Keratinocyte (primary cell): ENCODE measurements at regions not wholly inside any gene's neighbourhood (a gene's known extent, or its start where the extent isn't known, plus 50 kb on each side); places are given as distances from the start of the nearest gene placed in this dataset.
"Not testable (repeated sequence)": the region's sequence is repeated elsewhere in the genome, so short reads cannot be mapped to it uniquely, and the experiment has no call there.

Experiments
- DNase-seq: peaks from one replicate; pipeline ENCODE4 v3.0.0-alpha.2; 2011; ENCODE audit warnings: low read depth, missing footprints, low spot score
- FAIRE-seq: peaks from 2 replicates; lab custom pipeline; 2011; peaks lifted over from hg19 to GRCh38; lab: Jason Lieb, UNC
- H2AFZ ChIP-seq: 2 replicates; pipeline ENCODE4 v1.6.0; 2012; ENCODE audit warnings: low read length, control low read depth, inconsistent platforms; ENCODE audit not compliant: control insufficient read depth
- H3K27ac ChIP-seq: 2 replicates; pipeline ENCODE4 v1.5.1; 2011; ENCODE audit warnings: low read length; ENCODE audit not compliant: control insufficient read depth, insufficient read depth
- H3K27me3 ChIP-seq: 3 replicates; pipeline ENCODE4 v1.6.0; 2011; ENCODE audit warnings: low read length; ENCODE audit not compliant: control insufficient read depth, insufficient read depth; ENCODE audit errors: extremely low read depth
- H3K36me3 ChIP-seq, 2 experiments: 2 replicates in 1 of 2; 3 replicates in 1 of 2; pipeline ENCODE4 v1.5.1; 2011; ENCODE audit warnings: low read length in 2 of 2, mild to moderate bottlenecking in 1 of 2; ENCODE audit not compliant: control insufficient read depth in 2 of 2, insufficient read depth in 2 of 2; ENCODE audit errors: extremely low read depth in 1 of 2
- H3K4me1 ChIP-seq: 3 replicates; pipeline ENCODE4 v1.5.1; 2011; ENCODE audit warnings: low read length; ENCODE audit not compliant: control insufficient read depth, insufficient read depth; ENCODE audit errors: extremely low read depth
- H3K4me2 ChIP-seq: 3 replicates; pipeline ENCODE4 v1.6.0; 2011; ENCODE audit warnings: low read depth, low read length; ENCODE audit not compliant: control insufficient read depth, insufficient read depth; ENCODE audit errors: extremely low read depth
- H3K4me3 ChIP-seq, 3 experiments: fragments of 200-600 bp in 1 of 3; sonication (generic) in 1 of 3; 2 replicates in 2 of 3; 3 replicates in 1 of 3; pipeline ENCODE4 v1.5.1; 2011 to 2016; ENCODE audit warnings: low read length in 3 of 3, mild to moderate bottlenecking in 3 of 3, control low read depth in 2 of 3, inconsistent platforms in 1 of 3, low read depth in 1 of 3, mixed read lengths in 1 of 3, mixed run types in 1 of 3, moderate library complexity in 1 of 3; ENCODE audit not compliant: control insufficient read depth in 2 of 3, insufficient read depth in 2 of 3; ENCODE audit errors: extremely low read depth in 1 of 3
- H3K79me2 ChIP-seq: 2 replicates; pipeline ENCODE4 v1.6.0; 2012; ENCODE audit warnings: low read length; ENCODE audit not compliant: control insufficient read depth, insufficient read depth
- H3K9ac ChIP-seq: 3 replicates; pipeline ENCODE4 v1.6.0; 2011; ENCODE audit warnings: low read length; ENCODE audit not compliant: control insufficient read depth, insufficient read depth; ENCODE audit errors: extremely low read depth
- H3K9me1 ChIP-seq: 3 replicates; pipeline ENCODE4 v1.6.0; 2011; ENCODE audit warnings: low read length; ENCODE audit not compliant: control insufficient read depth, insufficient read depth; ENCODE audit errors: extremely low read depth
- H3K9me3 ChIP-seq: 2 replicates; pipeline ENCODE4 v1.5.1; 2012; ENCODE audit warnings: low read depth, low read length; ENCODE audit not compliant: control insufficient read depth
- H4K20me1 ChIP-seq: 3 replicates; pipeline ENCODE4 v1.6.0; 2011; ENCODE audit warnings: low read length; ENCODE audit not compliant: control insufficient read depth, insufficient read depth; ENCODE audit errors: extremely low read depth
- EZH2 ChIP-seq: IDR thresholded peaks from one replicate; pipeline ENCODE4 v1.6.1; 2012; ENCODE audit warnings: inconsistent platforms, mild to moderate bottlenecking, low read length, moderate library complexity
- dilution Hi-C: fragments of 300-500 bp; cut with MboI; formaldehyde crosslinking; loops from one replicate; pipeline ENCODE4 v1.7.0; 2020; ENCODE audit warnings: low sequenced_read_pairs; ENCODE audit not compliant: extremely low pct_ligation_motif_present
- TF ChIP-seq, protein P1 (sequence below), 3 experiments: IDR thresholded peaks in 1 of 3; conservative IDR thresholded peaks in 1 of 3; optimal IDR thresholded peaks in 1 of 3; 2 replicates in 2 of 3; 3 replicates in 1 of 3; pipeline versions ENCODE3 to v1.5.1; 2011; ENCODE audit warnings: low read length in 3 of 3, mild to moderate bottlenecking in 3 of 3, moderate library complexity in 2 of 3, control low read depth in 1 of 3, inconsistent platforms in 1 of 3; ENCODE audit not compliant: insufficient read depth in 2 of 3; ENCODE audit errors: extremely low read depth in 1 of 3

DNA sequence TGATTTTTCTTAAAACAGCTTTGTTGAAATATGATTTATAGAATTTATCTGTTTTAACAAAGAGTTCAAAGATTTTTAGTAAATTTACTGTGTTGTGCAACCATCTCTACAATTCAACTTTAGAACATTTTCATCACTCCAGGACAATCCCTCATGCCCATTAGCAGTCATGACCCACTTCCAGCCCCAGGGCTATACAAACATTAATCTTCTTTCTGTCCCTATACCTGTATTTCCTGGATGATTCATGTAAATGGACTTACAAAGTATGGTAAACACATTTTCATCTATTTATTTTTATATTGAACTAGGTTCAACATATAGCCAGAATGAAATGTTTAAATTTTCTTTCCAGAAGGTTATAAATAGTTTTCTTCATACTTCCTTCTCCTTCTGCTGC, 127.8 kb upstream of the CCDC180 start:
- H3K27me3 ChIP-seq = no peaks in the 10 kb centered on the region

DNA sequence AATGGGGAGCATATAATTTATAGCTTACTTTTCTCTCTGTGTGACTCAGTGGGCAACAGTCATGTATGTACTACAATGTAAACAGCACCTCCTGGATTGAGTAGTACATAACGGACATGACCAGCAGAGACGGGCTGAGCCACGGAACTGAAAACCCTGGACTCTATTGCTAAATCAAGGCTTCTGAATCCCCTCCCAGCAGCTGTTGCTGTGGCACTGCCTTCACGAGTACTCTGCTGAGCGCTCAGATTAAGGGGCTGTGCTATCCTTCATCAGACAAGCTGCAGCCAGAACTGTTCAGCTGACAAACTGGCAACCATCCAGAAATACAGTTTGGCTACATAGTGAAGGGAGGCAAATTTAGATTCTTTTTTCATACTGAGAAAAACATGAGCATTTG, 131.3 kb upstream of the CCDC180 start:
- no peak for FAIRE-seq
- Histone ChIP-seq H3K36me3 (no peaks in the 10 kb centered on the region), H4K20me1 (no peaks in the 10 kb centered on the region), H3K27ac (no peak overlapping the region), H3K4me3 (no peak overlapping the region), H3K9me1 (no peaks in the 10 kb centered on the region), H2AFZ (no peak overlapping the region), H3K9ac (no peak overlapping the region), H3K4me1 (no peaks in the 10 kb centered on the region), H3K79me2 (no peaks in the 10 kb centered on the region), H3K4me2 (no peak overlapping the region), H3K9me3 (no peaks in the 10 kb centered on the region), H3K27me3 (no peaks in the 10 kb centered on the region)
- no peak for DNase-seq
- dilution Hi-C loops = no loop called here
- TF ChIP-seq, protein P1, sequence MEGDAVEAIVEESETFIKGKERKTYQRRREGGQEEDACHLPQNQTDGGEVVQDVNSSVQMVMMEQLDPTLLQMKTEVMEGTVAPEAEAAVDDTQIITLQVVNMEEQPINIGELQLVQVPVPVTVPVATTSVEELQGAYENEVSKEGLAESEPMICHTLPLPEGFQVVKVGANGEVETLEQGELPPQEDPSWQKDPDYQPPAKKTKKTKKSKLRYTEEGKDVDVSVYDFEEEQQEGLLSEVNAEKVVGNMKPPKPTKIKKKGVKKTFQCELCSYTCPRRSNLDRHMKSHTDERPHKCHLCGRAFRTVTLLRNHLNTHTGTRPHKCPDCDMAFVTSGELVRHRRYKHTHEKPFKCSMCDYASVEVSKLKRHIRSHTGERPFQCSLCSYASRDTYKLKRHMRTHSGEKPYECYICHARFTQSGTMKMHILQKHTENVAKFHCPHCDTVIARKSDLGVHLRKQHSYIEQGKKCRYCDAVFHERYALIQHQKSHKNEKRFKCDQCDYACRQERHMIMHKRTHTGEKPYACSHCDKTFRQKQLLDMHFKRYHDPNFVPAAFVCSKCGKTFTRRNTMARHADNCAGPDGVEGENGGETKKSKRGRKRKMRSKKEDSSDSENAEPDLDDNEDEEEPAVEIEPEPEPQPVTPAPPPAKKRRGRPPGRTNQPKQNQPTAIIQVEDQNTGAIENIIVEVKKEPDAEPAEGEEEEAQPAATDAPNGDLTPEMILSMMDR (optimal IDR thresholded peaks at IDR 0.05 in 1 of 3, IDR thresholded peaks at IDR 0.05 in 1 of 3, conservative IDR thresholded peaks at IDR 0.05 in 1 of 3; ENCODE audit: extremely low read depth in 1 of 3, insufficient read depth in 2 of 3, low read length in 3 of 3) = no peak
- no peak for TF ChIP-seq EZH2

More for the DNA sequence above, 127.8 kb upstream of the CCDC180 start:
- H3K4me3 ChIP-seq = no peak overlapping the region
- H3K27ac ChIP-seq = no peak overlapping the region
- H3K9me1 ChIP-seq = no peaks in the 10 kb centered on the region
- H3K79me2 ChIP-seq = no peaks in the 10 kb centered on the region
- dilution Hi-C loops = no loop called here
- H3K4me1 ChIP-seq = no peaks in the 10 kb centered on the region
- H3K36me3 ChIP-seq = no peaks in the 10 kb centered on the region
- no peak for DNase-seq
- no peak for FAIRE-seq
- no peaks in the 10 kb centered on the region for H4K20me1 ChIP-seq
- no peaks in the 10 kb centered on the region for H3K9me3 ChIP-seq
- H2AFZ ChIP-seq = no peak overlapping the region
- no peak overlapping the region for H3K4me2 ChIP-seq
- TF ChIP-seq, protein P1 (optimal IDR thresholded peaks at IDR 0.05 in 1 of 3, IDR thresholded peaks at IDR 0.05 in 1 of 3, conservative IDR thresholded peaks at IDR 0.05 in 1 of 3; ENCODE audit: extremely low read depth in 1 of 3, insufficient read depth in 2 of 3, low read length in 3 of 3) = no peak
- no peak for TF ChIP-seq EZH2
- no peak overlapping the region for H3K9ac ChIP-seq

GRCh38 chr9:97168174-97168573, 129.2 kb upstream of the CTSV start:
- DNase-seq, H3K79me2 ChIP-seq, H3K9me1 ChIP-seq, H3K27me3 ChIP-seq, H4K20me1 ChIP-seq, H3K9ac ChIP-seq, H3K4me2 ChIP-seq, H3K27ac ChIP-seq, H3K4me1 ChIP-seq, dilution Hi-C loops, H3K9me3 ChIP-seq, H3K4me3 ChIP-seq, H3K36me3 ChIP-seq: not testable (repeated sequence)
- H2AFZ ChIP-seq = peak overlapping the region; percentile 33
- peak; percentile 46 for FAIRE-seq

- H3K4me2 ChIP-seq, H3K27ac ChIP-seq, H3K4me3 ChIP-seq, H4K20me1 ChIP-seq, H3K79me2 ChIP-seq, DNase-seq, H3K9me1 ChIP-seq, H3K9ac ChIP-seq, H3K9me3 ChIP-seq, H3K27me3 ChIP-seq, FAIRE-seq, H2AFZ ChIP-seq, H3K36me3 ChIP-seq, H3K4me1 ChIP-seq, dilution Hi-C loops: not testable (repeated sequence)
Measured at GRCh38 chr9:97166496-97167138, 127.7 kb upstream of the CTSV start.
